Trophoblast cell (in vitro differentiated cells and primary cell): ENCODE measurements at regions not wholly inside any gene's neighbourhood (a gene's known extent, or its start where the extent isn't known, plus 50 kb on each side); places are given as distances from the start of the nearest gene placed in this dataset.

Source experiments
- DNase-seq, 2 donors: peaks; one replicate each; pipeline ENCODE4 v3.0.0-alpha.2; 2016
- H2AFZ ChIP-seq: 2 replicates; pipeline ENCODE4 v1.6.1; 2013; ENCODE audit warnings: low read length, moderate library complexity, mild to moderate bottlenecking; ENCODE audit not compliant: insufficient read depth, poor library complexity
- H2AK5ac ChIP-seq: 2 replicates; pipeline ENCODE4 v1.6.1; 2013; ENCODE audit warnings: mild to moderate bottlenecking, low read length
- H2BK120ac ChIP-seq: 2 replicates; pipeline ENCODE4 v1.6.1; 2013; ENCODE audit warnings: low read length, mild to moderate bottlenecking, moderate library complexity; ENCODE audit not compliant: insufficient read depth, poor library complexity
- H2BK12ac ChIP-seq: 2 replicates; pipeline ENCODE4 v1.6.1; 2013; ENCODE audit warnings: mild to moderate bottlenecking, low read length, moderate library complexity
- H2BK5ac ChIP-seq: 2 replicates; pipeline ENCODE4 v1.6.1; 2013; ENCODE audit warnings: low read length, low read depth, moderate library complexity, mild to moderate bottlenecking; ENCODE audit not compliant: poor library complexity
- H3K14ac ChIP-seq: 2 replicates; pipeline ENCODE4 v1.6.1; 2013; ENCODE audit warnings: mild to moderate bottlenecking, low read length
- H3K18ac ChIP-seq: 2 replicates; pipeline ENCODE4 v1.6.1; 2013; ENCODE audit warnings: mild to moderate bottlenecking, low read length
- H3K23ac ChIP-seq: 2 replicates; pipeline ENCODE4 v1.6.1; 2013; ENCODE audit warnings: low read length
- H3K27ac ChIP-seq: 2 replicates; pipeline ENCODE4 v1.5.1; 2013; ENCODE audit warnings: low read depth, mild to moderate bottlenecking, inconsistent platforms, low read length, moderate library complexity
- H3K27me3 ChIP-seq: 2 replicates; pipeline ENCODE4 v1.6.1; 2013; ENCODE audit warnings: inconsistent platforms, mild to moderate bottlenecking, low read length, moderate library complexity; ENCODE audit not compliant: insufficient read depth
- H3K36me3 ChIP-seq, 2 experiments: 1 replicate in 1 of 2; 2 replicates in 1 of 2; pipeline ENCODE4 v1.6.1; 2013; ENCODE audit warnings: low read length in 2 of 2, mild to moderate bottlenecking in 2 of 2, moderate library complexity in 1 of 2; ENCODE audit not compliant: insufficient read depth in 2 of 2, control insufficient read depth in 1 of 2
- H3K4ac ChIP-seq: 2 replicates; pipeline ENCODE4 v1.6.1; 2013; ENCODE audit warnings: low read depth, mild to moderate bottlenecking, low read length, moderate library complexity
- H3K4me1 ChIP-seq, 2 experiments: 1 replicate in 1 of 2; 2 replicates in 1 of 2; pipeline ENCODE4 v1.6.1; 2013; ENCODE audit warnings: low read length in 2 of 2, mild to moderate bottlenecking in 2 of 2, moderate library complexity in 1 of 2; ENCODE audit not compliant: insufficient read depth in 2 of 2, control insufficient read depth in 1 of 2
- H3K4me2 ChIP-seq: 2 replicates; pipeline ENCODE4 v1.6.1; 2013; ENCODE audit warnings: inconsistent platforms, mild to moderate bottlenecking, low read length, moderate library complexity
- H3K4me3 ChIP-seq: 2 replicates; pipeline ENCODE4 v1.5.1; 2013; ENCODE audit warnings: mild to moderate bottlenecking, low read depth, low read length, inconsistent platforms
- H3K79me1 ChIP-seq: one replicate; pipeline ENCODE4 v1.6.1; 2013; ENCODE audit warnings: low read length
- H3K79me2 ChIP-seq: 2 replicates; pipeline ENCODE4 v1.6.1; 2013; ENCODE audit warnings: low read length, mild to moderate bottlenecking; ENCODE audit not compliant: control insufficient read depth, insufficient read depth, poor library complexity
- H3K9ac ChIP-seq: 2 replicates; pipeline ENCODE4 v1.6.1; 2013; ENCODE audit warnings: mild to moderate bottlenecking, low read length
- H3K9me3 ChIP-seq: 2 replicates; pipeline ENCODE4 v1.6.1; 2013; ENCODE audit warnings: low read depth, mild to moderate bottlenecking, control low read depth, inconsistent platforms, low read length; ENCODE audit not compliant: insufficient read depth
- H4K12ac ChIP-seq: 2 replicates; pipeline ENCODE4 v1.6.1; 2013; ENCODE audit warnings: low read depth, mild to moderate bottlenecking, low read length, moderate library complexity
- H4K8ac ChIP-seq: 2 replicates; pipeline ENCODE4 v1.6.1; 2013; ENCODE audit warnings: low read depth, mild to moderate bottlenecking, low read length, moderate library complexity
- H4K91ac ChIP-seq: one replicate; pipeline ENCODE4 v1.6.1; 2013; ENCODE audit warnings: low read depth, mild to moderate bottlenecking, low read length, moderate library complexity
- WGBS: extraction: QIAGEN DNeasy Blood & Tissue Kit; methylation state at CpG from one replicate; pipeline ENCODE4 v1.1.7; 2013; ENCODE audit warnings: missing lambda C conversion rate; ENCODE audit not compliant: insufficient read length, insufficient coverage; ENCODE audit errors: extremely low coverage; 5-methylcytosine and 5-hydroxymethylcytosine counted together

DNA sequence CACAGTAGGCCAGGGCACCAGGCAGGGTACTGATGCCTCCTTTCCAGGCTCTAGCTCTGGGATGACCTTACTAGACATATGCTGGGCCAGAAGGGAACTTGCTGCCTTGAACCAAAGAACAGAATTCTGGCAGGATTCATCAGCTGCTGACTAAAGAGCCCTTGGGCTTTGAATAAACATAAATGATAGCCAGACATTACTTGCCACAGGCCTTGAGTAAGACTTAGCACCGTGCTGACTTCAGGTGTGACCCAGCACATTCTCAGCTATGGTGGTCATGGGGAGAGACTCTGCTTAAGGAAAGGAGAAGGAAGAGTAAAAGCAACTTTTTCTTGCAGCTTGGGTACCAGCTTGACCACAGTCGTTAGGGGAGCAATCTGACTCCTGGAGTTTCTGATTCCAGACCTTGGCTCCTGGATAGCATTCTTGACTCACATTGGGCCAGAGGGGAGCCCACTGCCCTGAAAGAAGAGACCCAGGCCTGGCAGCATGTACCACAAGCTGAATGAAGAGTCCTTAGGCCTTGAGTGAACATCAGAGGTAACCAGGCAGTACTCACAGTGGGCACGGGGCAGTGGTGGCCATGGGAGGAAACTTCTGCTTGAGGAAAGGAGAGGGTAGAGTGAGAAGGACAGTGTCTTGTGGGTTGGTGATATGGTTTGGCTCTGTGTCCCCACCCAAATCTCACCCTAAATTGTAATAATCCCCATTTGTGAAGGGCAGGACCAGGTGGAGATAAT lies 926.1 kb upstream of the SORCS1 start:
- Histone ChIP-seq H3K79me2 (no peaks in the 10 kb centered on the region), H2AK5ac (no peak overlapping the region), H3K9ac (no peak overlapping the region), H3K4me1 (no peaks in the 10 kb centered on the region), H3K27me3 (no peaks in the 10 kb centered on the region), H3K18ac (no peak overlapping the region), H2BK5ac (no peak overlapping the region), H2BK120ac (no peak overlapping the region), H2BK12ac (no peak overlapping the region), H3K79me1 (no peaks in the 10 kb centered on the region), H4K91ac (no peak overlapping the region), H3K4me3 (no peak overlapping the region), H3K27ac (no peak overlapping the region), H4K8ac (no peak overlapping the region), H3K4me2 (no peak overlapping the region), H4K12ac (no peak overlapping the region), H3K36me3 (no peaks in the 10 kb centered on the region), H3K9me3 (peaks cover 2% of the 10 kb centered on the region), H2AFZ (no peak overlapping the region), H3K14ac (no peak overlapping the region), H3K23ac (no peak overlapping the region), H3K4ac (no peak overlapping the region)
- no peak for DNase-seq
- no CpG with 5 or more reads among the region's 3 CpGs for WGBS

DNA sequence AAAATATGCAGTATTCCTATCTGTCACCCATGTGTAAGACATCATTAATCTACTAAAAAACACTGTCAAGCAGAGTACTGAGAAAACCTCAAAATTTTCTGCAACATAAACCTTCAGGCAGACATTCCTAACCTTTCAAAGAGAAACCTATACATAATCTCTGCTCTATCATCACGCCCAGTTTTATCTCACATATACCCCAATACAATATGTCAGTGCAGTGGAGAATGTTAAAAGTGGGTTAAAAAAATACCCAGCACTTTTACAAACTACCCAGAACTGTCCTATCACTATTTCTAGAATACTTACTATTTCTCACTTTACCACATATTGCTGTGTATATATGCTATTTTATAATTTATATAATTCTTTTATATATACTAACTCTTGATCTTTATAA lies 922.0 kb upstream of the SORCS1 start:
- Histone ChIP-seq H3K4me3 (no peak overlapping the region), H3K9me3 (peaks cover under 1% of the 10 kb centered on the region), H3K9ac (no peak overlapping the region), H3K79me2 (no peaks in the 10 kb centered on the region), H4K8ac (no peak overlapping the region), H2BK5ac (no peak overlapping the region), H3K4me1 (no peaks in the 10 kb centered on the region), H4K12ac (no peak overlapping the region), H3K4ac (no peak overlapping the region), H2BK12ac (no peak overlapping the region), H3K36me3 (no peaks in the 10 kb centered on the region), H3K27ac (no peak overlapping the region), H3K23ac (no peak overlapping the region), H3K79me1 (no peaks in the 10 kb centered on the region), H3K4me2 (no peak overlapping the region), H4K91ac (no peak overlapping the region), H3K27me3 (no peaks in the 10 kb centered on the region), H2AK5ac (no peak overlapping the region), H3K18ac (no peak overlapping the region), H2BK120ac (no peak overlapping the region), H3K14ac (no peak overlapping the region), H2AFZ (no peak overlapping the region)
- no peak for DNase-seq
- no CpG with 5 or more reads among the region's 1 CpG for WGBS

DNA sequence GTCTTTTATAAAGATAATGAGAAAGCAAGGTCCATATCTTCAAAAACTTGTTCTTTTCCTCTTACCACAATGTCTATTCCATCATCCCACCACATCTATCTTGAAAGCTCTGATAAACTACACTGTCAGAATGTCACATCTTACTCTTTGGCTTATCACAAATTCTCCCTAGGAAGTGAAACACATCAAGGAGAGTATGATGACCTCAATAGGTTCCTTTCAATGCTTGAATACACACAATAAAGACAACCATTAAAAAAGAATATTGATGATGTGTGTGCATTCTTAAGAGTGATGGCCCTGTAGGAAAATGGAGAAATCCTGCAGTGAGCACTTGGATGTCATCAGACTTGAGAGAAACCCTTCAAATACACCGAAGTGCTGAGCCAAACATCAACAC lies 918.1 kb upstream of the SORCS1 start:
- no peaks in the 10 kb centered on the region for H3K79me2 ChIP-seq
- no peaks in the 10 kb centered on the region for H3K27me3 ChIP-seq
- no peaks in the 10 kb centered on the region for H3K4me1 ChIP-seq
- no peaks in the 10 kb centered on the region for H3K9me3 ChIP-seq
- no peak overlapping the region for H3K4ac ChIP-seq
- H3K27ac ChIP-seq, result no peak overlapping the region
- WGBS, result no CpG with 5 or more reads among the region's 1 CpG
- H3K79me1 ChIP-seq, result no peaks in the 10 kb centered on the region
- no peak overlapping the region for H2AFZ ChIP-seq
- H3K9ac ChIP-seq, result no peak overlapping the region
- H4K12ac ChIP-seq, result no peak overlapping the region
- no peaks in the 10 kb centered on the region for H3K36me3 ChIP-seq
- H2BK120ac ChIP-seq, result no peak overlapping the region
- no peak for DNase-seq
- no peak overlapping the region for H2BK5ac ChIP-seq
- H3K18ac ChIP-seq, result no peak overlapping the region
- no peak overlapping the region for H3K4me2 ChIP-seq
- H3K23ac ChIP-seq, result no peak overlapping the region
- H2AK5ac ChIP-seq, result no peak overlapping the region
- H4K91ac ChIP-seq, result no peak overlapping the region
- H2BK12ac ChIP-seq, result no peak overlapping the region
- no peak overlapping the region for H3K14ac ChIP-seq
- H4K8ac ChIP-seq, result no peak overlapping the region
- no peak overlapping the region for H3K4me3 ChIP-seq

DNA sequence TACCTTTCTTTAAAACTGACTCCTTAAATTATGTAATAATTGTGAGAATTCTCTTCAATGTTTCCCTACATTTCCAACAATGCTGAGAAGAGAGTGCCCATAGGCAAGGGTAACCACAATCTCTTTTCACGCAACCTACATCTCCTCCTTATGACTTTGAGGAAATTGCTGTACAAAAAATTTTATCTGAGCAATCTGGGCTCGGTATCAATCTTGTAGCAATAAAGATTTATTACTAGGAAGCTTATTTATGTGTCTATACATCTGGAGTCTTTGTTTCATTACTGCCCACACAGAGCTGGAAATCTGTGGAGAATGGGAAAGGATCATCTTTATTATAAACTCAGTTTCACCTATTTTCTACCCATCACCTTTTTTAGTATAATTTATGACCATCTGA lies 913.8 kb upstream of the SORCS1 start:
- Histone ChIP-seq H3K4me2 (no peak overlapping the region), H4K91ac (no peak overlapping the region), H2BK120ac (no peak overlapping the region), H3K4ac (no peak overlapping the region), H3K23ac (no peak overlapping the region), H4K8ac (no peak overlapping the region), H3K27ac (no peak overlapping the region), H3K79me1 (no peaks in the 10 kb centered on the region), H4K12ac (no peak overlapping the region), H3K4me3 (no peak overlapping the region), H3K14ac (no peak overlapping the region), H3K27me3 (no peaks in the 10 kb centered on the region), H3K4me1 (no peaks in the 10 kb centered on the region), H3K9ac (no peak overlapping the region), H3K79me2 (no peaks in the 10 kb centered on the region), H3K36me3 (no peaks in the 10 kb centered on the region), H2AK5ac (no peak overlapping the region), H2BK5ac (no peak overlapping the region), H3K9me3 (no peaks in the 10 kb centered on the region), H3K18ac (no peak overlapping the region), H2AFZ (no peak overlapping the region), H2BK12ac (no peak overlapping the region)
- WGBS, result no CpG with 5 or more reads among the region's 2 CpGs
- DNase-seq, result no peak
